ENCODE measurements at regions not wholly inside any gene's neighbourhood (a gene's known extent, or its start where the extent isn't known, plus 50 kb on each side); places are given as distances from the start of the nearest gene placed in this dataset.
A peak's percentile ranks its signal among the peaks of the same experiment; 100 is the strongest.

- DNase-seq (ENCODE audit: low read depth, low spot score) = no peak
Measured at GRCh38 chr1:2865571-2866421, 64.3 kb upstream of the TTC34 start.

DNA sequence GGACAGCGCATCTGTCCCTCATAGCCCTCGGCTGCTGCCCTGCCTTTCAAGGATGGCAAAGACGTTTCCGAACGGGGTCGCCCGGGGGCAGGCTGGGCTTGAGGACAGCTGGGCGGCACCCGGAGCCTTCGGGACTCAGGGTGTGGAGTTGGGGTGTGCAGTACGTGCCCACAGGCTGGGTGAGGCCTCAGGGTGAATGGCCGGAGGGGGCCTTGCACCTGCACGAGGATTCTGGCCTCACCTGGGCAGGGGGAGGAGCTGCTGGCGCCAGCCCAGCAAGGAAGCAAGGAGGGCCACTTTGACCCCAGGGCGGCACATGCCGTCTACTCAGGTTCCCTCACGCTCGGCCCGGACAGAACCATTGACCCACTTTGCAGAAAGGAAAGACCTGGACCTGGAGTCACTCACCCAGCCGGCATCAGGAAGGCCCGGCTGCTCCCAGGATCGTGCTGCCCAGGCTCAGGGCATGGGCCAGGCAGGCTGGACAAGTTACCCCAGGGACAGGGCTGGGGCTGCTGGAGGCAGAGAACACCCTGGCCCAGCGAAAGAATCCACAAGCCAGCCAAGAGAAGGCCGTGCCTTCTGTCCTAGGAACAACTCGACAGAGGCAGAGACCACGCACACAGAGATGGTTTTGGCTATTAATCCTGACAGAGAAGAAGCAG is 65.1 kb upstream of the TTC34 start:
- DNase-seq (ENCODE audit: low read depth, low spot score) = no peak

DNA sequence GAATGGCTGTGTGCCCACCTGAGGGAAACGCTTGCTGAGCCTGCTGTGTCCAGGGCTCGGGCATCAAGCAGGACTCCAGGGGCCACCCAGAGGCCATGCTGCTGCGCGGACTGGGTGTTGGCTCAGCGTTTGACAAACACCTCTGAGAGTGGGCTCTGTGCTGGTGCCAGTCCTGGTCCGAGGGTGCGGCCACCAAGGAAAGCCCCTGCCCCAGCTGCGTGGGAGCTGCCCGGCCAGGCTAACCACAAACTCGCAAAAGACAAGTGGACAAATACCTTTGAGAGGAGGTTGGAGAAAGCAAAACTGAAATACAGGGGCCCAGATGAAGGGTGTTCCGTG is 65.6 kb upstream of the TTC34 start:
- DNase-seq (ENCODE audit: low read depth, low spot score) = no peak

DNA sequence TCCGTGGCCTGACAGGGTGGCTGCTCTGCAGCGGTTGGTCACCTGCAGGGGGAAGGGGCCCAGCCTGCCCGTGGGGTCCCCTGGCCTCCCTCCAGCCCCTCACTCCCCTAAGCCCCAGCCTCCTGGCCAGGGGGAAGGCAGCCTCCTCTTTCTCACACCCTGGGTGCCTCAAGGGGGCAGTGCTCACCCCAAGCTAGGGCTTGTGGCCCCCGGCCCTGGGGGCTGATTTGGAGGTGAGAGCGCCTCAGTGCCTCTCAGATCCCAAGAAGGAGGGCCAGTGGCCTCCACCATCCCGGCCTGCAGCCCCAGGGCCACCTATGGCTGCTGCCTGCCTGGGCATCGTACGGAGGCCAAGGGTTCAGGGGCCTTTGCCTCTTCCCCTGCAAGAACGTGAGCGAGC is 66.4 kb upstream of the TTC34 start:
- DNase-seq (ENCODE audit: low read depth, low spot score) = no peak

GRCh38 chr1:2868571-2869195 is 67.2 kb upstream of the TTC34 start:
- no peak for DNase-seq (ENCODE audit: low read depth, low spot score)

- no peak for DNase-seq (ENCODE audit: low read depth, low spot score)
Measured at GRCh38 chr1:2871246-2871815, 69.8 kb upstream of the TTC34 start.

GRCh38 chr1:2874207-2874606 is 72.7 kb upstream of the TTC34 start:
- DNase-seq (ENCODE audit: low read depth, low spot score) = no peak

DNA sequence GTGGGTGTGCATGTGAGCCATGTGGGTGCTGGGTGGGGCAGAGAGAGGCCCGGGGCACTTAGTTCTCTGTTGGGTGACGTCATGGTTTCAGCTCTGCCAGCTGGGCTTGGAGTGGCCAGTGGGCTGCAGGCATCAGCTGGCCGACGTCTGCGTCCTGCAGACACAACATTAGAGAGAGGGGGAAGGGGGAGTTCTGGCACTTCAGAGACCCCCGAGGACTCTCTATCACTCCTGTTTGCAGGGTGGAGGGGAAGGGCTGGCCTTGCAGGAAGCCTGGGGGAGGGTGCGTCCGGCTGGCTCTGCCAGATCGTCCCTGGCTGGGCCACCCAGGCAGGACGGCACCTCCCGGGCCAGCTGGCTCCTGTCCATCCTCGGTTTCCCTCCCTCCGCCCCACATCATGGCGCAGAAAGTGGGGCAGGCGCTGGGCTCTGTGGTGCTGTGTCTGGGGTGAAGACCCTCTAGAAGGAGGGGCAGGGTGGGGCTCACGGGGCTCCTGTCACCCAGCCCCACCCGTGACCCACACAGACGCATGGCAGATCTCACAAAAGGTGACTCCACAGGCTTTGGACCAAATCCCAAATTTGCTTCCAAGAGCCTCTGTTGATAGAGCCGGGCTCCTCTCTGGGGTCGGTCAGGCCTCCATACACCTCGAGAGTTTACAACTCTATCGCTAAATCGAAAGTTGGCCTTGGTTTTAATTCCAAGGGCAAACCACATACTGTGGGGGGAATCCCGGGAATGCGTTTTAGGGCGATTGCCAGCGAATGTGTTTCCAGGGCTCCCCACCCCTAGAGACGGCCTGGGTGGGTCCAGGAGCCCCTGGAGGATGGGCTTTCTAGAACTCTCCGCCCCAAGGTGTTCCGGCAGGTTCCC is 73.4 kb upstream of the TTC34 start:
- DNase-seq (ENCODE audit: low read depth, low spot score) = no peak

- peak; percentile 16 for DNase-seq (ENCODE audit: low read depth, low spot score)
Measured at GRCh38 chr1:2875707-2876561, 74.4 kb upstream of the TTC34 start.

DNA sequence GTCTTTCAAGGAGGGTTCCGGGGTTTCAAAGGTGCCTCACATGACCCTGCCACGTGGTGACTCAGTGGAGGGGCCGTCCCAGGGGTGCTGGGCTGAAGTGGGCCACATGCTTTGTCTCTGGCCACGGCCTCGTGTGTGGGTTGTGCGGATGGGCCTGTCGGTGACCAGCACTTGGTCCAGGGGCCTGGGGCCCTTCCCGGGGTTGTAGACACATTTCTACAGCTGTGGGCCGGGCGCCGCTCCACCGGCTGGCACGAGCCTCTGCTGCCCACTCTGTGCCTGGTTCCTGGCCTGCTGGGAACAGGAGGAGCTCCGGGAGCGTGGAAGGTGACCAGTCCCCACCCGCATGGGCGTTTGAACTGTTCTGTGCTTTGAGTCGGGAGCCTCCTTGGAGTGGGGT is 75.4 kb upstream of the TTC34 start:
- no peak for DNase-seq (ENCODE audit: low read depth, low spot score)

DNA sequence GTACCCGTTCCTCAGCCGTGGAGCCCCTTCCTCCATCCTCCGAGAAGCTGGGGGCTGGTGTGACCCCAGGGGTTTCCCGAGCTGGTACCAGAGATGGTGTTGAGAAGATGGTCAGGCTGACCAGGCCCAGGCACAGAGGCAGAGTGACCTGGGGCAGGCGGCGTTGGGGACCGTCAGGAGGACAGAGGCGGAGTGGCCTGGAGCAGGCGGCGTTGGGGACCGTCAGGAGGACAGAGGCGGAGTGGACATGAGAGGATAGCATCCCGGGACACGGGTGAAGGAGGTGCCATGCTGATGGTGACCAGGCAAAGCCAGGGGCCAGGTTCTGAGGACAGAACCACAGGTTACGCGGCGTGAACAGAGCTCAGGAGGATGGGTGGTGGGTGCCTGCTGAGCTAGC is 75.9 kb upstream of the TTC34 start:
- no peak for DNase-seq (ENCODE audit: low read depth, low spot score)

- no peak for DNase-seq (ENCODE audit: low read depth, low spot score)
Measured at GRCh38 chr1:2878591-2878990, 77.1 kb upstream of the TTC34 start.

DNA sequence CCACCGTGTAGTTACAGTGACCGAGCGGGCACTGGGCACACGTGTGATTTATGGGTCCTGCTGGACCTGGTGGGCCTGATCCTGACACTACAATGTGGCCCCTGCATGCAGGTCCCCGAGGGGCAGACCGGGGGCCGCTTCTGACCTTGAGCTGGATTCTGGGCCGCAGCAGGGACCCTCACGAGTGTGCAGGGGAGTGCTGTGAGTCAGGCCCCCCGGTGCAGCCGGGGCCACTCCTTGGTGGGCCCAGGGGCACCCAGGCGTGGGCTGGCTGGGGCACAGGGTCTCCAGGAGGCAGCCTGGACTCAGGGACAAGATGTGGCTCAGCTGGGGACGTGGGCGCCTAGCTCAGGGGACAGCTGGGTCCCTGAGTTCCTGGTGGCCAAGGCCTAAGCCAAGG is 77.5 kb upstream of the TTC34 start:
- no peak for DNase-seq (ENCODE audit: low read depth, low spot score)

DNA sequence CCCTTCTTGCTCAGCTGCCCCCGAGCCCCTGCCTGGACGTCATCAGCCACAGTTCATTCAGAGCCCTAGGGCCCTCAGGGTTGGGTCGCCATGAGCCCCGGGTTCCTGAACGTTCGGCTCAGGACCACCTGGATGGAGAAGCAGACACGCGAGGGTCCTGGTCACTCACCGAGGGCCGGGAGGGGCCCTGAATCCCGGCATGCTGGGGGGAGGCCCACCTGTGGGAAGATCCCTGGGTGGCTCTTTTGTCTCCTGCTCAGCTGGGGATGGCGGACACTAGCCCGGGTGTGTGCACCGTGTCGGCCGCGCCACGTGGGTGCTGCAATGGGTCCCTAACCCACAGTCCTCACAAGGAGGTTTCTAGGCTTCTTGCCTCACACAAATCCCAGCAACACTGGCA is 78.1 kb upstream of the TTC34 start:
- no peak for DNase-seq (ENCODE audit: low read depth, low spot score)

GRCh38 chr1:2880086-2880485 is 78.6 kb upstream of the TTC34 start:
- no peak for DNase-seq (ENCODE audit: low read depth, low spot score)

GRCh38 chr1:2880812-2881295 is 79.4 kb upstream of the TTC34 start:
- DNase-seq (ENCODE audit: low read depth, low spot score) = no peak

DNA sequence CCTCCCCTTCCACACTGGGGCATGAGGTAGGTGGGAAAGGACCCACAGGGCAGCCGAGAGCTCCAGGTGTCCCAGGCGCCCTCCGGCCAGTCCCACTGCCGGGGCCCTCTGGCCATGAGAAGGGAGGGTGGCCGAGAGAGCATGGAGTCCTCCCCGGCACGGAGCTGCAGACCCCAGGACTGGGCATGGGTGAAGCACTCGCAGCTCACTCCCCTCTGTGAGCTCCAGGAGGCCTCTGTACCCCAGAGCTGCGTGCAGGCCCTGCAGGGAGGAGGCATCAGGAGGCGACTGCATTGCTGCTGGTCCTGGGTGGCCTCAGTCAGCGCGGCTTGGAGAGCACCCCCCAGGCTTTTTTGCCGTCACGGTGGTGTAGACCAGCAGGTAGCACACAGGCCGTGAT is 80.1 kb upstream of the TTC34 start:
- DNase-seq (ENCODE audit: low read depth, low spot score) = no peak

GRCh38 chr1:2882966-2883696 is 81.6 kb upstream of the TTC34 start:
- no peak for DNase-seq (ENCODE audit: low read depth, low spot score)

- no peak for DNase-seq (ENCODE audit: low read depth, low spot score)
Measured at GRCh38 chr1:2885001-2885400, 83.5 kb upstream of the TTC34 start.

- DNase-seq (ENCODE audit: low read depth, low spot score) = no peak
Measured at GRCh38 chr1:2886631-2887030, 85.1 kb upstream of the TTC34 start.
